Fibroblast of lung (primary cell): ENCODE measurements at regions not wholly inside any gene's neighbourhood (a gene's known extent, or its start where the extent isn't known, plus 50 kb on each side); places are given as distances from the start of the nearest gene placed in this dataset.

Experiments
- DNase-seq, 2 donors: peaks; one replicate each; pipeline versions ENCODE4 v3.0.0 to v3.0.0-alpha.2; 2010; ENCODE audit warnings: low read depth in 2 of 2
- H2AFZ ChIP-seq: 2 replicates; pipeline ENCODE4 v1.5.1; 2012; ENCODE audit warnings: low read length, control low read depth, inconsistent platforms
- H3K27ac ChIP-seq: 2 replicates; pipeline ENCODE4 v1.5.1; 2011; ENCODE audit warnings: low read length, control low read depth; ENCODE audit not compliant: insufficient read depth
- H3K27me3 ChIP-seq: 2 replicates; pipeline ENCODE4 v1.5.1; 2011; ENCODE audit warnings: mild to moderate bottlenecking, low read length; ENCODE audit not compliant: control insufficient read depth, insufficient read depth
- H3K36me3 ChIP-seq: 2 replicates; pipeline ENCODE4 v1.5.1; 2011; ENCODE audit warnings: low read length; ENCODE audit not compliant: control insufficient read depth, insufficient read depth
- H3K4me1 ChIP-seq: 2 replicates; pipeline ENCODE4 v1.5.1; 2011; ENCODE audit warnings: low read length; ENCODE audit not compliant: control insufficient read depth, insufficient read depth; ENCODE audit errors: extremely low read depth
- H3K4me2 ChIP-seq: 2 replicates; pipeline ENCODE4 v1.5.1; 2011; ENCODE audit warnings: low read length, control low read depth; ENCODE audit not compliant: insufficient read depth; ENCODE audit errors: extremely low read depth
- H3K4me3 ChIP-seq, 4 experiments: fragments of 200-600 bp in 1 of 4; sonication (generic) in 1 of 4; replicated peaks in 1 of 4; 2 replicates each; pipeline ENCODE4 v1.5.1; 2011 to 2016; ENCODE audit warnings: low read length in 4 of 4, low read depth in 3 of 4, mild to moderate bottlenecking in 3 of 4, control low read depth in 2 of 4, inconsistent platforms in 1 of 4, mixed read lengths in 1 of 4; ENCODE audit not compliant: insufficient read depth in 1 of 4; ENCODE audit errors: control extremely low read depth in 1 of 4
- H3K79me2 ChIP-seq: 2 replicates; pipeline ENCODE4 v1.5.1; 2012; ENCODE audit warnings: mild to moderate bottlenecking, low read length, inconsistent platforms; ENCODE audit not compliant: control insufficient read depth, insufficient read depth
- H3K9ac ChIP-seq: 2 replicates; pipeline ENCODE4 v1.5.1; 2011; ENCODE audit warnings: mild to moderate bottlenecking, low read length, control low read depth; ENCODE audit not compliant: insufficient read depth
- H3K9me3 ChIP-seq: 2 replicates; pipeline ENCODE4 v1.5.1; 2012; ENCODE audit warnings: low read depth, low read length; ENCODE audit not compliant: control insufficient read depth, insufficient read depth
- H4K20me1 ChIP-seq: 2 replicates; pipeline ENCODE4 v1.5.1; 2011; ENCODE audit warnings: low read length; ENCODE audit not compliant: control insufficient read depth, insufficient read depth; ENCODE audit errors: extremely low read depth
- CTCF ChIP-seq, 2 donors: IDR thresholded peaks in 1 of 2; conservative IDR thresholded peaks in 1 of 2; 1 replicate in 1 of 2; 2 replicates in 1 of 2; pipeline ENCODE4 v1.5.1; 2011 to 2012; ENCODE audit warnings: low read length in 2 of 2, control low read depth in 1 of 2, inconsistent platforms in 1 of 2, low read depth in 1 of 2, mild to moderate bottlenecking in 1 of 2
- EZH2 ChIP-seq: IDR thresholded peaks from 2 replicates; pipeline ENCODE4 v1.5.1; 2012; ENCODE audit warnings: low read length, control low read depth, mild to moderate bottlenecking; ENCODE audit errors: missing control alignments

GRCh38 chr11:109145287-109145686 lies 276.7 kb upstream of the C11orf87 start:
- no peak for TF ChIP-seq EZH2
- no peak for TF ChIP-seq CTCF (conservative IDR thresholded peaks at IDR 0.05 in 1 of 2, IDR thresholded peaks at IDR 0.05 in 1 of 2; ENCODE audit: low read depth in 1 of 2, low read length in 2 of 2)
- no peaks in the 10 kb centered on the region for H4K20me1 ChIP-seq
- no peaks in the 10 kb centered on the region for H3K36me3 ChIP-seq

GRCh38 chr11:109147726-109148125 lies 274.3 kb upstream of the C11orf87 start:
- H2AFZ ChIP-seq = no peak overlapping the region
- H3K79me2 ChIP-seq = no peaks in the 10 kb centered on the region
- no peak overlapping the region for H3K4me3 ChIP-seq
- no peak for DNase-seq
- H3K9ac ChIP-seq = no peak overlapping the region
- H3K27ac ChIP-seq = no peak overlapping the region
- TF ChIP-seq EZH2 = no peak
- TF ChIP-seq CTCF (conservative IDR thresholded peaks at IDR 0.05 in 1 of 2, IDR thresholded peaks at IDR 0.05 in 1 of 2; ENCODE audit: low read depth in 1 of 2, low read length in 2 of 2) = no peak
- no peaks in the 10 kb centered on the region for H3K27me3 ChIP-seq
- H4K20me1 ChIP-seq = no peaks in the 10 kb centered on the region
- H3K9me3 ChIP-seq = no peaks in the 10 kb centered on the region
- H3K4me1 ChIP-seq = no peaks in the 10 kb centered on the region
- H3K36me3 ChIP-seq = no peaks in the 10 kb centered on the region
- no peak overlapping the region for H3K4me2 ChIP-seq

More at GRCh38 chr11:109145287-109145686, 276.7 kb upstream of the C11orf87 start:
- Histone ChIP-seq H3K4me3 (no peak overlapping the region), H3K4me1 (no peaks in the 10 kb centered on the region), H3K27ac (no peak overlapping the region), H2AFZ (no peak overlapping the region), H3K27me3 (no peaks in the 10 kb centered on the region), H3K9ac (no peak overlapping the region), H3K4me2 (no peak overlapping the region), H3K79me2 (no peaks in the 10 kb centered on the region), H3K9me3 (no peaks in the 10 kb centered on the region)
- DNase-seq = no peak

- Histone ChIP-seq H2AFZ (no peak overlapping the region), H3K79me2 (no peaks in the 10 kb centered on the region), H3K4me3 (no peak overlapping the region), H3K9me3 (no peaks in the 10 kb centered on the region), H3K4me1 (no peaks in the 10 kb centered on the region), H4K20me1 (no peaks in the 10 kb centered on the region), H3K27me3 (no peaks in the 10 kb centered on the region), H3K4me2 (no peak overlapping the region), H3K36me3 (no peaks in the 10 kb centered on the region), H3K9ac (no peak overlapping the region), H3K27ac (no peak overlapping the region)
- no peak for TF ChIP-seq CTCF (conservative IDR thresholded peaks at IDR 0.05 in 1 of 2, IDR thresholded peaks at IDR 0.05 in 1 of 2; ENCODE audit: low read depth in 1 of 2, low read length in 2 of 2)
- TF ChIP-seq EZH2 = no peak
- DNase-seq = no peak
Observed at GRCh38 chr11:109148669-109149068, 273.3 kb upstream of the C11orf87 start.
